IMR-90 (cell line): ENCODE measurements at regions not wholly inside any gene's neighbourhood (a gene's known extent, or its start where the extent isn't known, plus 50 kb on each side); places are given as distances from the start of the nearest gene placed in this dataset.

ENCODE experiments used
- ATAC-seq: fragments of 200-7000 bp; cut with Tn5 transposase; 2 replicates; pipeline ENCODE4 v1.9.1; 2020; ENCODE audit warnings: low read depth, mild to moderate bottlenecking, moderate library complexity
- BruUV-seq: library from RNA; stranded (reverse); fragments of 400-500 nt; replicated peaks from 2 replicates; lab custom pipeline; 2021; lab: Mats Ljungman, UMichigan
- CTCF ChIA-PET: fragments of 300-600 bp; formaldehyde crosslinking; extraction: SDS; loops from one replicate; lab custom pipeline; 2021; ENCODE audit warnings: antibody characterized with exemption; lab: Yijun Ruan, JAX
- POLR2A ChIA-PET: fragments of 300-600 bp; sonication (Branson Sonifier 250); formaldehyde crosslinking; loops from one replicate; lab custom pipeline; 2022; ENCODE audit warnings: antibody characterized with exemption; ENCODE audit not compliant: unreplicated experiment; lab: Charles Lee
- DNase-seq: peaks from one replicate; pipeline ENCODE4 v3.0.0; 2013
- H2AFZ ChIP-seq: replicated peaks from 2 replicates; pipeline ENCODE3; 2013; ENCODE audit warnings: low read length, mild to moderate bottlenecking; ENCODE audit not compliant: poor library complexity
- H2AK5ac ChIP-seq: 2 replicates; pipeline ENCODE4 v1.6.1; 2013; ENCODE audit warnings: low read depth, low read length, inconsistent platforms
- H2AK9ac ChIP-seq: replicated peaks from 2 replicates; pipeline ENCODE3; 2013; ENCODE audit warnings: mild to moderate bottlenecking, low read depth, low read length, moderate library complexity; ENCODE audit not compliant: poor library complexity
- H2BK120ac ChIP-seq: 2 replicates; pipeline ENCODE4 v1.6.1; 2013; ENCODE audit warnings: low read depth, low read length, inconsistent platforms
- H2BK15ac ChIP-seq: 3 replicates; pipeline ENCODE4 v1.6.1; 2013; ENCODE audit warnings: low read depth, low read length, inconsistent platforms
- H2BK20ac ChIP-seq: 2 replicates; pipeline ENCODE4 v1.6.1; 2013; ENCODE audit warnings: low read depth, mild to moderate bottlenecking, inconsistent platforms, low read length, moderate library complexity
- H2BK5ac ChIP-seq: 2 replicates; pipeline ENCODE4 v1.6.1; 2013; ENCODE audit warnings: mild to moderate bottlenecking, low read depth, low read length, inconsistent platforms; ENCODE audit not compliant: poor library complexity, severe bottlenecking
- H3K14ac ChIP-seq: replicated peaks from 2 replicates; pipeline ENCODE4 v1.6.1; 2013; ENCODE audit warnings: low read depth, low read length, inconsistent platforms
- H3K18ac ChIP-seq: 2 replicates; pipeline ENCODE4 v1.6.1; 2013; ENCODE audit warnings: low read depth, low read length, control low read depth
- H3K23ac ChIP-seq: 2 replicates; pipeline ENCODE4 v1.6.1; 2013; ENCODE audit warnings: low read depth, low read length, inconsistent platforms
- H3K27ac ChIP-seq: 2 replicates; pipeline ENCODE4 v1.5.1; 2013; ENCODE audit warnings: mild to moderate bottlenecking, control low read depth, low read length; ENCODE audit not compliant: insufficient read depth
- H3K27me3 ChIP-seq: 2 replicates; pipeline ENCODE4 v1.6.1; 2013; ENCODE audit warnings: low read length; ENCODE audit not compliant: control insufficient read depth, insufficient read depth
- H3K36me3 ChIP-seq: 2 replicates; pipeline ENCODE4 v1.6.1; 2013; ENCODE audit warnings: low read length, mixed read lengths; ENCODE audit not compliant: control insufficient read depth, insufficient read depth
- H3K4ac ChIP-seq: 2 replicates; pipeline ENCODE4 v1.6.1; 2013; ENCODE audit warnings: low read depth, low read length, inconsistent platforms
- H3K4me1 ChIP-seq: 2 replicates; pipeline ENCODE4 v1.6.1; 2013; ENCODE audit warnings: low read length, mixed read lengths; ENCODE audit not compliant: control insufficient read depth, insufficient read depth
- H3K4me2 ChIP-seq: 2 replicates; pipeline ENCODE4 v1.6.1; 2013; ENCODE audit warnings: low read depth, mild to moderate bottlenecking, control low read depth, low read length, moderate library complexity
- H3K4me3 ChIP-seq: 2 replicates; pipeline ENCODE4 v1.5.1; 2013; ENCODE audit warnings: low read depth, mild to moderate bottlenecking, control low read depth, low read length, moderate library complexity; ENCODE audit not compliant: insufficient read depth
- H3K56ac ChIP-seq: 2 replicates; pipeline ENCODE4 v1.6.1; 2013; ENCODE audit warnings: low read length, inconsistent platforms; ENCODE audit not compliant: insufficient read depth; ENCODE audit errors: extremely low read depth
- H3K79me1 ChIP-seq, 2 experiments: 2 replicates each; pipeline ENCODE4 v1.6.1; 2013; ENCODE audit warnings: low read length in 2 of 2, inconsistent platforms in 1 of 2, low read depth in 1 of 2
- H3K9ac ChIP-seq: 2 replicates; pipeline ENCODE4 v1.6.1; 2013; ENCODE audit warnings: low read depth, low read length, control low read depth
- H3K9me1 ChIP-seq: 2 replicates; pipeline ENCODE4 v1.6.1; 2013; ENCODE audit warnings: low read length, inconsistent platforms; ENCODE audit not compliant: insufficient read depth
- H3K9me3 ChIP-seq: 2 replicates; pipeline ENCODE4 v1.6.1; 2013; ENCODE audit warnings: low read length; ENCODE audit not compliant: control insufficient read depth, insufficient read depth
- H4K20me1 ChIP-seq: 2 replicates; pipeline ENCODE4 v1.6.1; 2013; ENCODE audit warnings: low read length, inconsistent platforms; ENCODE audit not compliant: insufficient read depth
- H4K5ac ChIP-seq: 2 replicates; pipeline ENCODE4 v1.6.1; 2013; ENCODE audit warnings: mild to moderate bottlenecking, low read depth, low read length, control low read depth
- H4K8ac ChIP-seq, 2 experiments: 2 replicates each; pipeline ENCODE4 v1.6.1; 2013; ENCODE audit warnings: low read depth in 2 of 2, low read length in 2 of 2, control low read depth in 1 of 2, inconsistent platforms in 1 of 2
- H4K91ac ChIP-seq: 2 replicates; pipeline ENCODE4 v1.6.1; 2013; ENCODE audit warnings: low read depth, low read length, inconsistent platforms; ENCODE audit not compliant: insufficient read depth
- CEBPB ChIP-seq: IDR thresholded peaks from 2 replicates; pipeline ENCODE4 v1.6.1; 2012; ENCODE audit warnings: low read depth, low read length, improper control_type of control experiment
- MAFK ChIP-seq: IDR thresholded peaks from 2 replicates; pipeline ENCODE4 v1.6.1; 2012; ENCODE audit warnings: low read depth, low read length, improper control_type of control experiment
- MAZ ChIP-seq: IDR thresholded peaks from 2 replicates; pipeline ENCODE4 v1.6.1; 2012; ENCODE audit warnings: low read depth, mild to moderate bottlenecking, low read length, improper control_type of control experiment, moderate library complexity, borderline replicate concordance
- MXI1 ChIP-seq: IDR thresholded peaks from 2 replicates; pipeline ENCODE4 v1.6.1; 2012; ENCODE audit warnings: low read depth, mild to moderate bottlenecking, low read length, moderate library complexity, borderline replicate concordance
- NFE2L2 ChIP-seq: fragments of 150-350 bp; IDR thresholded peaks from 2 replicates; pipeline ENCODE4 v1.6.1; 2016; ENCODE audit warnings: low read depth, mild to moderate bottlenecking, low read length
- RFX5 ChIP-seq: IDR thresholded peaks from 2 replicates; pipeline ENCODE4 v1.8.0; 2012; ENCODE audit warnings: low read depth, mild to moderate bottlenecking, low read length, moderate library complexity
- WGBS, 2 experiments: methylation state at CpG; one replicate each; pipeline versions ENCODE4 v1.1.5 to v1.1.7; 2013; ENCODE audit warnings: missing lambda C conversion rate in 2 of 2; ENCODE audit not compliant: insufficient read length in 1 of 2; ENCODE audit errors: extremely low coverage in 2 of 2; 5-methylcytosine and 5-hydroxymethylcytosine counted together
- dilution Hi-C: fragments of 300-500 bp; cut with HindIII; formaldehyde crosslinking; loops from one replicate; pipeline ENCODE4 v1.14.3; 2018; ENCODE audit warnings: low sequenced_read_pairs; ENCODE audit not compliant: unreplicated experiment
- in situ Hi-C: fragments of 300-500 bp; cut with MboI; formaldehyde crosslinking; loops from 3 replicates; pipeline ENCODE4 v1.14.3; 2019; ENCODE audit warnings: low sequenced_read_pairs, inconsistent platforms, mixed read lengths
- intact Hi-C: fragments of 100-400 bp; cut with micrococcal nuclease; formaldehyde crosslinking; loops from 2 replicates; pipeline ENCODE4 v1.10.0; 2022
- TF ChIP-seq, protein P1 (sequence below): fragments of 150-350 bp; IDR thresholded peaks from 2 replicates; pipeline ENCODE4 v1.6.1; 2017; ENCODE audit warnings: mild to moderate bottlenecking, antibody characterized with exemption, low read length, low read depth

DNA sequence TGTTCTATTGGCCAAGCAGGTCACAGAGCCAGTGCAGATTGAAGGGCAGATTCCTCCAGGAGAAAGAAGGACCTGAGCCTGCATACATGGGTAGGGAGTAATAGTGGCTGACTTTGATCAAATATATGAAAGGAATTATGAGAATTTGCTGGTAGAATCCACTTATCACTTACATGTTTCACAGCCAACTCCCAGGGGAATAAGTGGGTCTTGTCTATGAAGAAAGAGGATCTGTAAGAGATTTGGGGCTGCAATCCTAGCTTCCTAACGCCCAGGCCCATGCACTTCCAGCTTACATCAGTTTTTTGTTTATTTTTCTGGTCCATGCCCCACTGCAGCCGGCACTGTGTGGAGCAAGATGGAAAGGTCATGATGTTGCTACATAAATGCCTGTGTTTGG lies 107.9 kb upstream of the SYNDIG1 start:
- no CpG with 5 or more reads among the region's 2 CpGs for WGBS, 2 experiments
- H3K4me3 ChIP-seq: no peak overlapping the region

More for the DNA sequence above, 107.9 kb upstream of the SYNDIG1 start:
- no peak overlapping the region for H3K27ac ChIP-seq
- DNase-seq (no peak), ATAC-seq (no peak)
- ChIA-PET CTCF (no interaction called here), POLR2A (no interaction called here)
- H2BK15ac ChIP-seq: no peak overlapping the region
- H3K14ac ChIP-seq: no peak overlapping the region
- no peaks in the 10 kb centered on the region for H3K27me3 ChIP-seq
- H4K5ac ChIP-seq: no peak overlapping the region
- H3K23ac ChIP-seq: no peak overlapping the region
- H3K79me1 ChIP-seq: no peaks in the 10 kb centered on the region
- no peaks in the 10 kb centered on the region for H3K36me3 ChIP-seq
- H3K4me1 ChIP-seq: no peaks in the 10 kb centered on the region
- intact Hi-C loops: no loop called here
- BruUV-seq: no TSS peak
- H4K91ac ChIP-seq: no peak overlapping the region
- no peak overlapping the region for H3K18ac ChIP-seq
- in situ Hi-C loops: no loop called here
- no peak overlapping the region for H2BK120ac ChIP-seq
- H2BK20ac ChIP-seq: no peak overlapping the region
- H3K4me2 ChIP-seq: no peak overlapping the region
- dilution Hi-C loops: no loop called here
- no peak overlapping the region for H3K56ac ChIP-seq
- no peaks in the 10 kb centered on the region for H3K9me1 ChIP-seq
- H4K8ac ChIP-seq: no peak overlapping the region
- no peaks in the 10 kb centered on the region for H3K9me3 ChIP-seq
- H2AK9ac ChIP-seq: no peak overlapping the region
- TF ChIP-seq MAFK (no peak), CEBPB (no peak), RFX5 (no peak), MAZ (no peak), MXI1 (no peak), NFE2L2 (no peak)
- TF ChIP-seq, protein P1, sequence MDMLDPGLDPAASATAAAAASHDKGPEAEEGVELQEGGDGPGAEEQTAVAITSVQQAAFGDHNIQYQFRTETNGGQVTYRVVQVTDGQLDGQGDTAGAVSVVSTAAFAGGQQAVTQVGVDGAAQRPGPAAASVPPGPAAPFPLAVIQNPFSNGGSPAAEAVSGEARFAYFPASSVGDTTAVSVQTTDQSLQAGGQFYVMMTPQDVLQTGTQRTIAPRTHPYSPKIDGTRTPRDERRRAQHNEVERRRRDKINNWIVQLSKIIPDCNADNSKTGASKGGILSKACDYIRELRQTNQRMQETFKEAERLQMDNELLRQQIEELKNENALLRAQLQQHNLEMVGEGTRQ: no peak
- H3K4ac ChIP-seq: no peak overlapping the region
- no peak overlapping the region for H2AK5ac ChIP-seq
- H2AFZ ChIP-seq: peak overlapping the region; percentile 14
- no peak overlapping the region for H3K9ac ChIP-seq
- no peaks in the 10 kb centered on the region for H4K20me1 ChIP-seq
- H2BK5ac ChIP-seq: no peak overlapping the region
